DOHH2 (cell line): ENCODE measurements at regions not wholly inside any gene's neighbourhood (a gene's known extent, or its start where the extent isn't known, plus 50 kb on each side); places are given as distances from the start of the nearest gene placed in this dataset.

Experiments
- H3F3A ChIP-seq: fragments of 200-600 bp; sonication (generic), shearing (Covaris generic); 2 replicates; pipeline ENCODE4 v1.6.0; 2016; ENCODE audit warnings: antibody characterized with exemption, mild to moderate bottlenecking; ENCODE audit not compliant: control insufficient read depth, insufficient read depth
- H3K27ac ChIP-seq: fragments of 200-600 bp; sonication (generic); 2 replicates; pipeline ENCODE4 v1.5.1; 2014; ENCODE audit warnings: low read depth, mild to moderate bottlenecking, low read length, moderate library complexity
- H3K27me3 ChIP-seq: fragments of 200-600 bp; sonication (generic); 2 replicates; pipeline ENCODE4 v1.6.1; 2014; ENCODE audit warnings: mild to moderate bottlenecking, low read length, mixed read lengths; ENCODE audit not compliant: control insufficient read depth
- H3K36me3 ChIP-seq: fragments of 200-600 bp; sonication (generic); 2 replicates; pipeline ENCODE4 v1.6.1; 2014; ENCODE audit warnings: mild to moderate bottlenecking, low read length, moderate library complexity, mixed read lengths; ENCODE audit not compliant: control insufficient read depth
- H3K4me1 ChIP-seq: fragments of 200-600 bp; sonication (generic); 2 replicates; pipeline ENCODE4 v1.6.1; 2014; ENCODE audit warnings: mild to moderate bottlenecking, low read length, mixed read lengths; ENCODE audit not compliant: control insufficient read depth
- H3K4me2 ChIP-seq: fragments of 200-600 bp; sonication (generic); 2 replicates; pipeline ENCODE4 v1.6.0; 2014; ENCODE audit warnings: mild to moderate bottlenecking, low read length, moderate library complexity
- H3K4me3 ChIP-seq: fragments of 200-600 bp; sonication (generic); 2 replicates; pipeline ENCODE4 v1.5.1; 2014; ENCODE audit warnings: mild to moderate bottlenecking, low read length, mixed read lengths
- H3K79me2 ChIP-seq: fragments of 200-600 bp; sonication (generic); 2 replicates; pipeline ENCODE4 v1.6.1; 2014; ENCODE audit warnings: mild to moderate bottlenecking, low read length, mixed read lengths; ENCODE audit not compliant: control insufficient read depth
- H3K9me2 ChIP-seq: fragments of 200-600 bp; sonication (generic); replicated peaks from 2 replicates; pipeline ENCODE4 v1.6.1; 2014; ENCODE audit warnings: mild to moderate bottlenecking, low read length, mixed read lengths; ENCODE audit not compliant: control insufficient read depth
- H3K9me3 ChIP-seq: fragments of 200-600 bp; sonication (generic); 2 replicates; pipeline ENCODE4 v1.6.1; 2014; ENCODE audit warnings: antibody characterized with exemption, low read length, mixed read lengths; ENCODE audit not compliant: control insufficient read depth, insufficient read depth
- H4K20me1 ChIP-seq: fragments of 200-600 bp; sonication (generic); 2 replicates; pipeline ENCODE4 v1.6.0; 2014; ENCODE audit warnings: low read depth, mild to moderate bottlenecking, antibody characterized with exemption, low read length, moderate library complexity; ENCODE audit not compliant: control insufficient read depth, insufficient read depth
- CTCF ChIP-seq: fragments of 200-600 bp; sonication (generic); IDR thresholded peaks from one replicate; pipeline ENCODE4 v1.5.1; 2014; ENCODE audit warnings: antibody characterized with exemption, mild to moderate bottlenecking, low read depth, low read length; ENCODE audit not compliant: poor library complexity, severe bottlenecking
- EZH2phosphoT487 ChIP-seq: fragments of 200-600 bp; sonication (generic); IDR thresholded peaks from 2 replicates; pipeline ENCODE4 v1.6.1; 2017; ENCODE audit warnings: borderline replicate concordance, mild to moderate bottlenecking, antibody characterized with exemption, low read length, moderate library complexity, mixed read lengths

GRCh38 chr3:162738784-162739183 is 1242.2 kb downstream of the OTOL1 start:
- H3K4me1 ChIP-seq: no peaks in the 10 kb centered on the region
- no peaks in the 10 kb centered on the region for H3K27me3 ChIP-seq
- no peaks in the 10 kb centered on the region for H4K20me1 ChIP-seq
- H3K4me3 ChIP-seq: no peak overlapping the region
- H3F3A ChIP-seq: no peaks in the 10 kb centered on the region
- TF ChIP-seq CTCF: no peak
- no peaks in the 10 kb centered on the region for H3K79me2 ChIP-seq
- H3K27ac ChIP-seq: no peak overlapping the region
- H3K36me3 ChIP-seq: no peaks in the 10 kb centered on the region
- no peaks in the 10 kb centered on the region for H3K9me2 ChIP-seq
- no peak overlapping the region for H3K4me2 ChIP-seq
- H3K9me3 ChIP-seq: no peaks in the 10 kb centered on the region

- no peaks in the 10 kb centered on the region for H3K27me3 ChIP-seq
These were observed 1244.5 kb downstream of the OTOL1 start for GRCh38 chr3:162740941-162741596.

GRCh38 chr3:162742159-162742717 is 1245.6 kb downstream of the OTOL1 start:
- no peaks in the 10 kb centered on the region for H3K79me2 ChIP-seq
- no peaks in the 10 kb centered on the region for H3K36me3 ChIP-seq
- no peak overlapping the region for H3K27ac ChIP-seq
- H3K9me2 ChIP-seq: no peaks in the 10 kb centered on the region
- H3K4me3 ChIP-seq: no peak overlapping the region
- no peaks in the 10 kb centered on the region for H4K20me1 ChIP-seq
- TF ChIP-seq EZH2phosphoT487: no peak
- TF ChIP-seq CTCF: no peak
- no peaks in the 10 kb centered on the region for H3K4me1 ChIP-seq
- no peaks in the 10 kb centered on the region for H3K27me3 ChIP-seq
- H3K4me2 ChIP-seq: no peak overlapping the region
- no peaks in the 10 kb centered on the region for H3F3A ChIP-seq
- H3K9me3 ChIP-seq: no peaks in the 10 kb centered on the region

More at GRCh38 chr3:162740941-162741596, 1244.5 kb downstream of the OTOL1 start:
- TF ChIP-seq EZH2phosphoT487 (no peak), CTCF (no peak)
- no peaks in the 10 kb centered on the region for H3K36me3 ChIP-seq
- no peaks in the 10 kb centered on the region for H3K9me2 ChIP-seq
- H3K79me2 ChIP-seq: no peaks in the 10 kb centered on the region
- no peaks in the 10 kb centered on the region for H3K4me1 ChIP-seq
- H3K27ac ChIP-seq: no peak overlapping the region
- no peaks in the 10 kb centered on the region for H4K20me1 ChIP-seq
- no peaks in the 10 kb centered on the region for H3K9me3 ChIP-seq
- H3K4me3 ChIP-seq: no peak overlapping the region
- H3K4me2 ChIP-seq: no peak overlapping the region
- no peaks in the 10 kb centered on the region for H3F3A ChIP-seq
